HG03469 (cell line): ENCODE measurements at regions not wholly inside any gene's neighbourhood (a gene's known extent, or its start where the extent isn't known, plus 50 kb on each side); places are given as distances from the start of the nearest gene placed in this dataset.

Experiments used
- ATAC-seq: cut with Tn5 transposase; IDR thresholded peaks from one replicate; pipeline ENCODE4 v1.9.1; 2021; ENCODE audit warnings: mild to moderate bottlenecking, moderate library complexity, moderate number of reproducible peaks; ENCODE audit not compliant: unreplicated experiment

- ATAC-seq = no peak
Observed at GRCh38 chr2:217749008-217749407, 253.8 kb downstream of the TNS1 start.

DNA sequence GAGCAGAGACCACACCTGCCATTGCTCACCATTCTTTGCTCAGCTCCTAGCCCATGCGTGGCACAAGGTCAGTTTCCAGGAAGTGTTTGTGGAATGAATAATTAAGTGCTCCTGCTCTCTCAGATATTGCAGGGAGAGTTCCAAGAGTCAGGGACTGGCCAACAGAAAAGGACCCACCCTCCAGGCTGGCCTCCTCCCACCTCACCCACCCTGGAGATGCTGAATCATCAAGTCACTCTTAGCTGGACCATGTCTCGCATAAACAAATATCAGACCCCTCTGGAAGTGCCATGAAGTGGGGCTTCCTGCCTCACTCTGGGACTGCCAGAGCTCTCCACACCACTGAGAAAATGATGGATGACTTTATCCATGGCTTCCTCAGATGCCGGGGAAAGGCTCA lies 256.0 kb downstream of the TNS1 start:
- no peak for ATAC-seq

DNA sequence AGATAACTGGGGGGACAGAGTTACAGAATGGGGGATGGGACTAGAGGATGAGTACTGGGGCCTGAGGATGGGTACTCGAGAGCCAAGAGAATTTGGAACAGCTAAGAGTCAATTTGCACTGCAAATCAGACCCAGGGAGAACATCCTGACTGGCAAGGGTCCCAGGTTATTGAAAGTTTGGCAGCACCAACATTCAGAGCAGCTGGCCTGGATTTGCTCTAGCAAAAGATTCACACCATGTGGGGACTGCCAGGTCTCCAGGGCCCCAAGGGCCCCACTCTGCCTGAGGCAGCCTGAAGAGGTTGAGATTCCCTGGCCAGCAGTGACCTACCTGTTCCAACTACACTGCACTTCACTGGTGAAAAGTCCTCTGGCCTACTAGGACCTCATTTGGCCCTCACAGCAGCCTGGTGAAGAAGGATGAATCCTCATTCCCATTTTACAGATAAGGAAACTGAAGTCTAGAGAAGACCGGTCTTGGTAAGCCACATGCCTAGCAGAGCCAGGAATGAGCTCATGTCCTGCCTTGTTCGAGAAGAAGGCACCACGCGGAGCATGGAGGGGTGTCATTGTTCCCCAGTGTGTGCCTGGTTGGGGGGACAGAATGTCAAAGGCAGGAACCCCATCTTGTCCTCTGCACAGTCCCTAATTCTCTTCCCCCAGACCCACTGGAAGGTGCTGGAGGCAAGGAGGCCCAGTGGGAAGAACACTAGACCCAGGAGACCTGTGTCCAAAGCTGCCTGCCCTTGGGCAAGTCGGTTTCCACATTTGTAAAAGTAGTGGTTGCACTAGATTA lies 258.6 kb downstream of the TNS1 start:
- no peak for ATAC-seq

DNA sequence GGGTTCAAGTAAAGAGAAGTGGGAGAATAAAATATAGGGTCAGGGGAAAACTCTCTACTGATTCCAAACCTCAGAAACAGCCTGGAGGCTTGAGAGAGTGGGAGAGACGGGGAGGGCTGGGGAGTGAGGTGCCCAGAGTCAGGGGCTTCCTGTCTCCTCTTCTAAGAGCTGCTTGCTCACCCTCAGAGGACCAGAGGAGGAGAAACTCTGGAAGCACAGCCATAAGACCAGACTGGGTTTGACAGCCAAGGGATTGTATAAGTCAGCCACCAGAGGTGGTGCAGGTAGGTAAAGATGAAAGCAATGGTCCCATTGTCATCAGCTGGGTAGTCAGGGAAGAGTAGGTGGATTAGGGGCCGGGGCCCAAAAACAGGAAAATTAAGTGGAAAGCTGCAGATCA lies 259.4 kb downstream of the TNS1 start:
- no peak for ATAC-seq

DNA sequence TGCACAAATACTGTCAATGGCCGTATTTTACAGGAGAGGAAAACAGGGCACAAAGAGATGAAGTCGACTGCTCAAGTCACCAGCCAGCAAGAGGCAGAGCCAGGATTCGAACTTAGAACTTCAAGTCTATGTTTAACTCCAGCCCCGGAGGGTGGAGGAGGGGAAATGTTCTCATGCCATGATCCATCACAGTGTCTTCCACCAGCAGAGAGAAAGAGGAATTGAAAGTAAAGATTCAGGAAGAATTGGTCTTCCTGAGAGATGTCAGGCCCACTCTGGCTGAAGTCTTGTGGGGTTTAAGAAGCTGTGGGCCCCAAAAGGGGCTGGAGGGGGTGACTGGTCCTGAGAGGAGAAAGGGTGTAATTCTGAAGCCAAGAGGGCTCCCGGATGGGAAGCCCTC lies 260.0 kb downstream of the TNS1 start:
- ATAC-seq = no peak

GRCh38 chr2:217742276-217742675 lies 260.5 kb downstream of the TNS1 start:
- ATAC-seq = no peak

GRCh38 chr2:217741381-217741955 lies 261.3 kb downstream of the TNS1 start:
- ATAC-seq = no peak

DNA sequence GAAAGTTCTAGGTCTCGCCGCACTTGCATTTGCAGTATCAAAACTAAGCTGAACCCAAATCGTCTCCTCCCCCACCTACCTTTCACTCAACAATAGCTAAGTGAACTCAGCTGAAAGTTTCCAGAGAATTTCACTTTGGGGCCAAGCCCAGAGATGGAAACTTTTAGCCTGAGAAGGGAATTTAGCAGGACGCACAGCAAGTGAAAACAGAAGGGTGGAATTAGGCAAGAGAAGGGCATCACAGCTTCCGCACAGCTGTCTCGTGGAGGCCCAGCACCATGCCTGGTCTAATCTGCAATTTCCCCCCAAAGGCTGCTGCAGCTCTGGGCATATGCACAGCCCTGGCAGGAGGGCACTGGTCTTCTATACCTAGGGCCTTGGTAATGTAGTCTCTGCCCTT lies 262.0 kb downstream of the TNS1 start:
- ATAC-seq = no peak

DNA sequence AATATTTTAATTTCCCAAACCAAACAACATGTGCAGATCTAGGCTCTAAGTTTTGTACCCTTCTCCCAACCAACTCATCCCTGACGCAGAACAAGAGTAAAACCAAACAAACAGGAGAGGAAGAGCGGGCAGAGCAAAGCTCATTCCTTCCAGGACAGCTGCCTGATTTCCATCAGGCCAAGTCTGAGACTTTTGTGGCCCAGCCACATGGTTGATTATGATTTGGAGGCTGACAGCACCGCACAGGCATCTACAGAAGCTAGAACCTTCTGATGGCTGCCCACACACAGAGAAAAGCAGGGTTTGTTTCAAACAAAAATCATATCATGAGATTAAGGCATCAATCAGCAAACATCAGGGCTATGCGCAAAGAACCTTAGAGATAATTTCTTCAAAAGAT lies 262.6 kb downstream of the TNS1 start:
- ATAC-seq = no peak

DNA sequence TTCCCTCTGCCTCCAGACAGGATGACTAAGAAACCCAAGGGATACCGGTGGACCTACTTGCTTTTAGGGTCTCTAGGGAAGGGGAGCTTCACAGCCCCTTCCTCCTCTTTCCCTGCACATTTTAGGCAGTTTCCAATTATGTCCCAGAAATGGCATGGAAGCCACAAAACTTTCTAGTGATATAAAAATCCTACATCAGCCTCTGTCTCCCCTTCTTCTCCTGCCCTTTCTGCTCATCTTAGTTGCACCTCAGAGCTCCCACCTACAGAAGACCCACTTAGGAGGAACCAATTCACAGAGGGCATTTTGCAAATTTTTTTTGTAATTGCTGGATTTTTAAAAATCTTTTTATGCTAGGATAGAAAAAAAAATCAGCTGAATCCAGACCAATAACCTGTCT lies 263.1 kb downstream of the TNS1 start:
- ATAC-seq = no peak

- no peak for ATAC-seq
Observed at GRCh38 chr2:217738061-217738460, 264.7 kb downstream of the TNS1 start.

- no peak for ATAC-seq
Observed at GRCh38 chr2:217736776-217737550, 265.8 kb downstream of the TNS1 start.

GRCh38 chr2:217735899-217736298 lies 266.9 kb downstream of the TNS1 start:
- no peak for ATAC-seq

DNA sequence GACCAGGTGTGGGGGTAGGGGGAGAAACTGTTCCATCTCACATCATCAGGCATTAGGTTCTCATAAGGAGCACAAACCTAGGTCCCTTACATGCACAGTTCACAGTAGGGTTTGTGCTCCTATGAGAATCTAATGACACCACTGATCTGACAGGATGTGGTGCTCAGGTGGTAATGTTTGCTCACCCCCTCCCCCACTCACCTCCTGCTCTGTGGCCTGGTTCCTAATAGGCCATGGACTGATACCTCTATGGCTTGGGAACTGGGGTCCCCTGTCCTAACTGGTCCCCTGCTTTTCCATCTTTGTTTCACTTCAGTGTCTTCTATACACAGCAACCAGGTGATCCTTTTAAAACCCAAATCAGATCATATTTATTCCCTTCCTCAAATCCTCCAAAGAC lies 267.8 kb downstream of the TNS1 start:
- no peak for ATAC-seq

DNA sequence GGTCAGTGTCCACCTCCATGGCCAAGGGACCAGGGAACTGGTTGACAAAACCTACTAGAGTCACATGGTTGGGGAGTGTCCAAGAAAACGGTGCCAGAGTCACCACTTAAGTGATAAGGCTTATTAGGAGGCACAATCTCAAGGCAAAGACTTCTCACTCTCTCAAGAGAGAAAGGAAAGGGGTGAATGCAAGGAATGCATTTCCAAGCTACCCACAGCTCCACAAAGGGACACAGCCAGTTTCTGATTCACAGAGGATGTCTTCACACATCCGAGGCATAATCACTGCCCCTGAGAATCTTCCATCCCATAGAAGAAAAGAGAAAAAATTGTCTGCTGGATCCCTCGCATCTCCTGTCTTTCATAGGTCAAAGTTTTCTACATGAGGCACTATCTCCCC lies 269.3 kb downstream of the TNS1 start:
- ATAC-seq = no peak

DNA sequence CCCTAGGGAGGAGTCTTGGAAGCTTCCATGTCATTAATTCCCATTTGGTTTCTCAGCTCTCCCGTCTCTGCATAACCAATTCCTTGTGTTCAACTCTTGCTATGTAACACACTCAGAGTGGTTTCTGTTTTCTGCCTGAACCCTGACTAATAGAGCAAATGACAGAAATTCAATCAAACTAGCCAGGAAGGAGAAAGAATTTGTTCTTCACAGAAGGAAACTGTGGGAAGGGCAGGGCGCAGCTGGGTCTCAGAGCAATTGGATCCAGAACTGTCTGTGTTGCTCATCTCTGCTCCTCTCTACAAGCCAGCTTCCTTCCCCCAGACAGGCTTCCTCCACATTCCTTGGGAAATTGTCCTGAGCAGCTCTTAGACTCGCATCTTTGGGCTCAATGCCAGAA lies 269.8 kb downstream of the TNS1 start:
- no peak for ATAC-seq

DNA sequence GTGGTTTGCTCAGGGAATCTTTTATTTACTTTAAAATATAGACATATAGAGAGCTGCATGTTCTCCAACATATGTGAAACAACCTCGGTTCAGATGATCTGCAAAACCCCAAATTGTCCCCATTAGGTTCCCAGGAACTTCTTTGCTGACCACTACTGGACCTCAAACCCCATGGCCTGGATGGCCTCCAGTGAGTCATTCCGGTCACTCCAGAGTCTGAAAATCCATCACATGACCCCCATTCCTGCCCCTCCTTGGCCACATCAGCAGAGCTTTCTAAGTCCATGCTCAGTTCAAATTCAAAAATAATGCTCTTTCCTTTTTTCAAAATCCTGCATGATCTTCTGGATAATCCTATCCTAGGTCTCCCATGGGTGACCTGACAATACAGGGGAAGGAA lies 271.0 kb downstream of the TNS1 start:
- ATAC-seq = no peak

GRCh38 chr2:217729421-217730053 lies 273.3 kb downstream of the TNS1 start:
- ATAC-seq = no peak

GRCh38 chr2:217727801-217728200 lies 275.0 kb downstream of the TNS1 start:
- no peak for ATAC-seq

DNA sequence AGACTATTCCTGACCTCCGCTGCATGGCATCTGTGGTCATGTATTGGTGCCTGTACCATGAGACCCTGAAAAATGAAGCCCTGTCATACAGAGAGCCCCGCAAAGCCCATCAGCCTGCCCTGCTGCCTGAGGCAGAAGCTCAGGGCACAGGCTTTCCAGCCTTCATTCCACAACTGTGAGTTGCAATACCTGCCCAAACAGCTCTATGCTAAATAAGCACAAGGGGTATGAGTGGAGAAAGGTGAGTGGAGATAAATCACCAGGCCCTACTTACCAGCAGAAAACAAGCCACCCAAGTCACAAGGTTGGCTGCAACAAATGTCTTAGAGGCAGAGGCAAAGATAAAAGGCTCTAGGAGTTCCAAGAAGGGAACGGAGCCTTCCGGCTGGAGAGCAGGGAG lies 277.4 kb downstream of the TNS1 start:
- no peak for ATAC-seq

DNA sequence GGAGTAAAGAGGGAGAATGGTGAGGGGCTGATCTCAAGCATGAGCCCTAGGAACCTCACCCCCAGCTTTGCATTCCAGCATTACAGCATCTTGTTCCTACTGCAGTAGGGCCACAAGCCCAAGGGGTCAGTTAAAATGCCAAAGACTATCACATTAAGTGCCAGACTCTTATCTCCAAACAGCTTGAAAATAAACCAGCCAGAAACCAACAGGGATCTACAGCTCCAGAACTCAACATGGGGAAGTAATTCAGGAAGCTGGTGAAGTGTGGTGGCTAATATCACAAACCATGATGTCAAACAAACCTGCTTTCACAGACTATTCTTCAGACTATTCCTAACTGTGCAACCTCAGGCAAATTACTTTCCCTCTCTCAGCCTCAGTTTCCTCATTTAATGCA lies 278.3 kb downstream of the TNS1 start:
- no peak for ATAC-seq

DNA sequence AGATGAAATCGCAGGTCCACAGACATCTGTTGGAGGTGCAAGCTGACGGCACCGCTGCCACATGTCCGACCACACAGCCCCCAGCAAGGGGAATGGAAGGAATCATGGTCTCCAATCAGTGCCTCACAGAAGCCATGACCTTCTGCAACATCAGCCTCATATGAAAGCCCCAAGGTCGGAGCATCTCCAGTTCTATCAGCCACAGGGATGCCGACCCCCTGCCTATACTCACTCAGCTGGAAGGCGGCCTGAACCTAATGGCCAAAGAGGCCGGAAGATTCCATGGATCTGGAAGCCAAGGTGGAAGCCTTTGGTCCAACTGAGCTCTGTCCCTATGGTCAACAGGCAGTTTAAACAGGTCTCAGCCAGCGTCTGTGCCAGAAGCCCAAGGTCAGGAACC lies 278.8 kb downstream of the TNS1 start:
- no peak for ATAC-seq
